ENCODE measurements at regions not wholly inside any gene's neighbourhood (a gene's known extent, or its start where the extent isn't known, plus 50 kb on each side); places are given as distances from the start of the nearest gene placed in this dataset.

GRCh38 chr5:3002230-3002629, 250.8 kb upstream of the IRX2 start:
- intact Hi-C loops (cut with DNase I; ENCODE audit: low total_unique reads): no loop called here
- H3K4me1 ChIP-seq: no peaks in the 10 kb centered on the region
- TF ChIP-seq POLR2A (IDR thresholded peaks at IDR 0.05): no peak
- TF ChIP-seq POLR2AphosphoS5 (IDR thresholded peaks at IDR 0.05): no peak
- no peak for TF ChIP-seq CTCF (IDR thresholded peaks at IDR 0.05)

GRCh38 chr5:3000631-3001030, 249.2 kb upstream of the IRX2 start:
- TF ChIP-seq POLR2AphosphoS5 (IDR thresholded peaks at IDR 0.05) (no peak), CTCF (IDR thresholded peaks at IDR 0.05) (no peak), POLR2A (IDR thresholded peaks at IDR 0.05) (no peak)
- DNase-seq (ENCODE audit: low spot score in 2 of 2): no peak
- Histone ChIP-seq H3K4me1 (no peaks in the 10 kb centered on the region), H3K27ac (no peak overlapping the region), H3K27me3 (peaks cover 0 to 4% of the 10 kb centered on the region in 2 donors), H3K9me3 (peaks cover 0 to 4% of the 10 kb centered on the region in 2 donors), H3K4me3 (no peak overlapping the region), H3K36me3 (no peaks in the 10 kb centered on the region)
- intact Hi-C loops (cut with DNase I; ENCODE audit: low total_unique reads): no loop called here

More at GRCh38 chr5:3002230-3002629, 250.8 kb upstream of the IRX2 start:
- DNase-seq (ENCODE audit: low spot score in 2 of 2): no peak
- H3K36me3 ChIP-seq: no peaks in the 10 kb centered on the region
- no peak overlapping the region for H3K4me3 ChIP-seq
- H3K27me3 ChIP-seq: peaks cover 0 to 4% of the 10 kb centered on the region in 2 donors
- peaks cover 0 to 4% of the 10 kb centered on the region in 2 donors for H3K9me3 ChIP-seq
- H3K27ac ChIP-seq: no peak overlapping the region

GRCh38 chr5:2999926-3000325, 248.4 kb upstream of the IRX2 start:
- Histone ChIP-seq H3K27me3 (peaks cover 0 to 7% of the 10 kb centered on the region in 2 donors), H3K4me1 (no peaks in the 10 kb centered on the region), H3K4me3 (no peak overlapping the region), H3K27ac (no peak overlapping the region), H3K9me3 (peaks cover 0 to 4% of the 10 kb centered on the region in 2 donors), H3K36me3 (no peaks in the 10 kb centered on the region)
- TF ChIP-seq CTCF (IDR thresholded peaks at IDR 0.05) (no peak), POLR2AphosphoS5 (IDR thresholded peaks at IDR 0.05) (no peak), POLR2A (IDR thresholded peaks at IDR 0.05) (no peak)
- DNase-seq (ENCODE audit: low spot score in 2 of 2): no peak
- intact Hi-C loops (cut with DNase I; ENCODE audit: low total_unique reads): no loop called here

DNA sequence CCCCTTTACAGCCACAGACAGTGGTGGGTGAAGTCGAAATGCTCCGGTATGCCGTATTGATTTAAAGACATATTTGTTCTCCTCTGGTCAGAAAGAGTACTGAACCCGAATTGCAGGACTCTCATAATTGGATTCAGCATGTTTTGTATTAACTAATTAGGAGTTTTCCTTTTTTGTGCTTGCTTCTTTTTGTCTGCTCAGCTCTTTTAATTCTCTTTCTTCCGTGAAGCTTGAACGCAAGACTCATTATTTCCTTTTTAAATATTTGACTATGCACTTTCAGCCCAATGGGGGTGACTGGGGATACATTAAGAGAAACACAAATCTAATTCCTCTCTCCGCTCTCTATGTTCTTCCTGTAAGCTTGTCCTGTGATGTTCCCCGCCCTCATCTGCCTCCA, 246.6 kb upstream of the IRX2 start:
- H3K27me3 ChIP-seq: peaks cover 0 to 9% of the 10 kb centered on the region in 2 donors
- no peak overlapping the region for H3K4me3 ChIP-seq
- H3K36me3 ChIP-seq: no peaks in the 10 kb centered on the region
- no peak overlapping the region for H3K27ac ChIP-seq
- peaks cover 0 to 4% of the 10 kb centered on the region in 2 donors for H3K9me3 ChIP-seq
- DNase-seq (ENCODE audit: low spot score in 2 of 2): no peak
- TF ChIP-seq POLR2A (IDR thresholded peaks at IDR 0.05) (no peak), CTCF (IDR thresholded peaks at IDR 0.05) (no peak), POLR2AphosphoS5 (IDR thresholded peaks at IDR 0.05) (no peak)
- H3K4me1 ChIP-seq: no peaks in the 10 kb centered on the region
- intact Hi-C loops (cut with DNase I; ENCODE audit: low total_unique reads): no loop called here

GRCh38 chr5:2997179-2997578, 245.7 kb upstream of the IRX2 start:
- DNase-seq (ENCODE audit: low spot score in 2 of 2): no peak
- Histone ChIP-seq H3K27me3 (peaks cover 0 to 9% of the 10 kb centered on the region in 2 donors), H3K4me1 (no peaks in the 10 kb centered on the region), H3K4me3 (no peak overlapping the region), H3K27ac (no peak overlapping the region), H3K36me3 (no peaks in the 10 kb centered on the region), H3K9me3 (peaks cover 0 to 4% of the 10 kb centered on the region in 2 donors)
- no peak for TF ChIP-seq POLR2A (IDR thresholded peaks at IDR 0.05)
- TF ChIP-seq POLR2AphosphoS5 (IDR thresholded peaks at IDR 0.05): no peak
- TF ChIP-seq CTCF (IDR thresholded peaks at IDR 0.05): no peak
- intact Hi-C loops (cut with DNase I; ENCODE audit: low total_unique reads): no loop called here

All from breast epithelium (tissue), 4 donors.